HCT116 (cell line): ENCODE measurements at regions not wholly inside any gene's neighbourhood (a gene's known extent, or its start where the extent isn't known, plus 50 kb on each side); places are given as distances from the start of the nearest gene placed in this dataset.

Experiments
- ATAC-seq: fragments of 200-7000 bp; cut with Tn5 transposase; 2 replicates; pipeline ENCODE4 v1.9.1; 2020; ENCODE audit warnings: mild to moderate bottlenecking, moderate library complexity
- BruUV-seq: library from RNA; stranded (reverse); fragments of 400-500 nt; replicated peaks from 2 replicates; lab custom pipeline; 2021; lab: Mats Ljungman, UMichigan
- CTCF ChIA-PET: fragments of 300-600 bp; sonication (Branson Sonifier 250); formaldehyde crosslinking; loops from one replicate; lab custom pipeline; 2021; ENCODE audit warnings: antibody characterized with exemption; lab: Charles Lee
- POLR2A ChIA-PET: fragments of 300-600, 350-600 bp; sonication (Branson Sonifier 250); formaldehyde crosslinking; loops from one replicate; lab custom pipeline; 2021; ENCODE audit warnings: antibody characterized with exemption; lab: Charles Lee
- RAD21 ChIA-PET, 2 experiments: fragments of 300-600 bp; sonication (Branson Sonifier 250); formaldehyde crosslinking; loops; one replicate each; lab custom pipeline; 2023; ENCODE audit warnings: low total read pairs in 2 of 2; ENCODE audit not compliant: uncharacterized antibody in 2 of 2, unreplicated experiment in 2 of 2, low non-redundant PET in 1 of 2; lab: Charles Lee
- DNase-seq: peaks from one replicate; pipeline ENCODE4 v3.0.0-alpha.2; 2010; ENCODE audit warnings: low read depth, low spot score
- H2AFZ ChIP-seq: fragments of 200-600 bp; shearing (Covaris generic), sonication (generic); 2 replicates; pipeline ENCODE4 v1.6.1; 2017; ENCODE audit warnings: low read depth, mixed run types, mixed read lengths, antibody characterized with exemption, low read length; ENCODE audit not compliant: poor library complexity, severe bottlenecking
- H3K27ac ChIP-seq: 2 replicates; pipeline ENCODE4 v1.5.1; 2012; ENCODE audit warnings: low read depth, low read length
- H3K27me3 ChIP-seq: fragments of 200-600 bp; sonication (generic); 2 replicates; pipeline ENCODE4 v1.6.1; 2016; ENCODE audit warnings: mixed run types, low read length, mixed read lengths; ENCODE audit not compliant: insufficient read depth
- H3K36me3 ChIP-seq, 2 experiments: fragments of 200-500 bp in 1 of 2; fragments of 200-600 bp in 1 of 2; sonication (Bioruptor generic) in 1 of 2; sonication (generic) in 1 of 2; 2 replicates each; pipeline versions ENCODE4 v1.5.1 to v1.6.1; 2014 to 2016; ENCODE audit warnings: low read length in 2 of 2, inconsistent platforms in 1 of 2, mixed read lengths in 1 of 2, mixed run types in 1 of 2; ENCODE audit not compliant: insufficient read depth in 2 of 2, control insufficient read depth in 1 of 2
- H3K4me1 ChIP-seq, 2 experiments: fragments of 200-600 bp in 1 of 2; sonication (generic) in 1 of 2; 2 replicates each; pipeline versions ENCODE4 v1.5.1 to v1.6.1; 2012 to 2017; ENCODE audit warnings: low read length in 2 of 2, inconsistent platforms in 1 of 2, mild to moderate bottlenecking in 1 of 2, mixed read lengths in 1 of 2, mixed run types in 1 of 2, moderate library complexity in 1 of 2; ENCODE audit not compliant: insufficient read depth in 2 of 2, control insufficient read depth in 1 of 2
- H3K4me2 ChIP-seq: fragments of 200-600 bp; sonication (generic); 2 replicates; pipeline ENCODE4 v1.6.1; 2017; ENCODE audit warnings: mixed run types, low read length, mixed read lengths
- H3K4me3 ChIP-seq, 2 experiments: fragments of 200-600 bp in 1 of 2; sonication (generic) in 1 of 2; replicated peaks in 1 of 2; 2 replicates each; pipeline ENCODE4 v1.5.1; 2011 to 2016; ENCODE audit warnings: low read length in 2 of 2, control low read depth in 1 of 2, low read depth in 1 of 2, mild to moderate bottlenecking in 1 of 2, mixed read lengths in 1 of 2, mixed run types in 1 of 2
- H3K79me2 ChIP-seq: fragments of 200-600 bp; sonication (generic); 2 replicates; pipeline ENCODE4 v1.6.1; 2017; ENCODE audit warnings: mild to moderate bottlenecking, mixed run types, low read length, moderate library complexity, mixed read lengths; ENCODE audit not compliant: insufficient read depth
- H3K9ac ChIP-seq: fragments of 200-600 bp; sonication (generic); 2 replicates; pipeline ENCODE4 v1.6.1; 2016; ENCODE audit warnings: low read length, mixed read lengths
- H3K9me2 ChIP-seq: fragments of 200-600 bp; sonication (generic), shearing (Covaris generic); 2 replicates; pipeline ENCODE4 v1.6.1; 2017; ENCODE audit warnings: mixed run types, mild to moderate bottlenecking, moderate library complexity; ENCODE audit not compliant: insufficient read depth
- H3K9me3 ChIP-seq, 2 experiments: fragments of 200-500 bp in 1 of 2; fragments of 200-600 bp in 1 of 2; sonication (Bioruptor generic) in 1 of 2; sonication (generic) in 1 of 2; 2 replicates each; pipeline ENCODE4 v1.6.1; 2014 to 2017; ENCODE audit warnings: low read length in 2 of 2, mixed read lengths in 2 of 2, inconsistent platforms in 1 of 2, low read depth in 1 of 2, mild to moderate bottlenecking in 1 of 2, mixed run types in 1 of 2, moderate library complexity in 1 of 2; ENCODE audit not compliant: control insufficient read depth in 1 of 2, insufficient read depth in 1 of 2
- H4K20me1 ChIP-seq: fragments of 200-600 bp; sonication (generic), shearing (Covaris generic); 2 replicates; pipeline ENCODE4 v1.6.1; 2017; ENCODE audit warnings: mixed run types, mild to moderate bottlenecking, moderate library complexity; ENCODE audit not compliant: insufficient read depth
- CBX3 ChIP-seq: IDR thresholded peaks from 2 replicates; pipeline ENCODE4 v1.6.1; 2012; ENCODE audit warnings: low read depth
- CEBPB ChIP-seq: IDR thresholded peaks from 2 replicates; pipeline ENCODE4 v1.6.1; 2012; ENCODE audit warnings: low read depth
- ELF1 ChIP-seq: IDR thresholded peaks from 2 replicates; pipeline ENCODE4 v1.6.1; 2012; ENCODE audit warnings: low read depth, borderline replicate concordance
- EZH2phosphoT487 ChIP-seq: fragments of 200-600 bp; IDR thresholded peaks from 2 replicates; pipeline ENCODE4 v1.6.1; 2018; ENCODE audit warnings: antibody characterized with exemption, borderline replicate concordance
- FOSL1 ChIP-seq: IDR thresholded peaks from 2 replicates; pipeline ENCODE4 v1.6.1; 2012; ENCODE audit warnings: low read depth
- RAD21 ChIP-seq: IDR thresholded peaks from 2 replicates; pipeline ENCODE4 v1.6.1; 2012; ENCODE audit warnings: low read depth, mild to moderate bottlenecking
- SRF ChIP-seq: IDR thresholded peaks from 2 replicates; pipeline ENCODE4 v1.6.1; 2012; ENCODE audit warnings: low read depth
- YY1 ChIP-seq: IDR thresholded peaks from 2 replicates; pipeline ENCODE4 v1.6.1; 2011; ENCODE audit warnings: low read length, low read depth, moderate library complexity, mild to moderate bottlenecking; ENCODE audit not compliant: insufficient replicate concordance; ENCODE audit errors: extremely low read depth
- ZNF274 ChIP-seq: fragments of 200-500 bp; sonication (Bioruptor generic); IDR thresholded peaks from 2 replicates; pipeline ENCODE4 v1.6.1; 2014; ENCODE audit warnings: mild to moderate bottlenecking, low read depth, low read length, inconsistent platforms
- intact Hi-C: fragments of 100-400 bp; cut with micrococcal nuclease; formaldehyde crosslinking; loops from 2 replicates; pipeline ENCODE4 v1.10.0; 2022

GRCh38 chr10:126730856-126731609, 60.5 kb upstream of the C10orf90 start:
- POLR2A ChIA-PET: no interaction called here
- Histone ChIP-seq H3K9ac (no peak overlapping the region), H3K4me2 (no peak overlapping the region), H3K4me1 (no peaks in the 10 kb centered on the region), H3K27me3 (peaks cover 66% of the 10 kb centered on the region), H2AFZ (no peak overlapping the region), H3K79me2 (no peaks in the 10 kb centered on the region), H3K9me2 (no peaks in the 10 kb centered on the region), H3K36me3 (no peaks in the 10 kb centered on the region), H4K20me1 (no peaks in the 10 kb centered on the region), H3K4me3 (no peak overlapping the region), H3K9me3 (no peaks in the 10 kb centered on the region), H3K27ac (no peak overlapping the region)
- no peak for ATAC-seq
- intact Hi-C loops: no loop called here
- BruUV-seq: no TSS peak
- DNase-seq: no peak
- no peak for TF ChIP-seq ZNF274
- CTCF ChIA-PET: no interaction called here
- RAD21 ChIA-PET: no interaction called here

- no peak overlapping the region for H2AFZ ChIP-seq
- DNase-seq: no peak
- no peaks in the 10 kb centered on the region for H3K79me2 ChIP-seq
- H3K4me2 ChIP-seq: no peak overlapping the region
- H3K4me1 ChIP-seq: no peaks in the 10 kb centered on the region
- intact Hi-C loops: no loop called here
- no peaks in the 10 kb centered on the region for H3K9me3 ChIP-seq
- no peak overlapping the region for H3K9ac ChIP-seq
- no peak overlapping the region for H3K4me3 ChIP-seq
- ChIA-PET POLR2A (no interaction called here), CTCF (no interaction called here), RAD21 (no interaction called here)
- no peaks in the 10 kb centered on the region for H3K9me2 ChIP-seq
- no peaks in the 10 kb centered on the region for H3K36me3 ChIP-seq
- peaks cover 70% of the 10 kb centered on the region for H3K27me3 ChIP-seq
- no peak overlapping the region for H3K27ac ChIP-seq
- no peak for TF ChIP-seq YY1
- TF ChIP-seq ELF1: no peak
- no peak for TF ChIP-seq SRF
- no peak for TF ChIP-seq CEBPB
- no peak for TF ChIP-seq FOSL1
- no peak for TF ChIP-seq CBX3
- no peak for TF ChIP-seq RAD21
- TF ChIP-seq EZH2phosphoT487: no peak
- no peaks in the 10 kb centered on the region for H4K20me1 ChIP-seq
- no TSS peak for BruUV-seq
- no peak for ATAC-seq
Observed at GRCh38 chr10:126731610-126731990, 61.1 kb upstream of the C10orf90 start.
